Stimulated activated CD4-positive, alpha-beta T cell treated with anti-CD3 and anti-CD28 coated beads, Interleukin-1b, Interleukin-23, amount 100 ng/mL, for 1 hour (primary cell): ENCODE measurements at regions not wholly inside any gene's neighbourhood (a gene's known extent, or its start where the extent isn't known, plus 50 kb on each side); places are given as distances from the start of the nearest gene placed in this dataset.

ENCODE experiments used
- DNase-seq, 2 donors: peaks; one replicate each; pipeline ENCODE4 v3.0.0-alpha.2; 2020; ENCODE audit warnings: low read depth in 2 of 2

- DNase-seq: no peak
Observed at GRCh38 chr4:108365551-108365950, 196.8 kb upstream of the LEF1 start.

- no peak for DNase-seq
Observed at GRCh38 chr4:108361886-108362285, 193.2 kb upstream of the LEF1 start.

- no peak for DNase-seq
Observed at GRCh38 chr4:108361446-108361820, 192.7 kb upstream of the LEF1 start.

- no peak for DNase-seq
Observed at GRCh38 chr4:108360754-108361445, 192.2 kb upstream of the LEF1 start.

- DNase-seq: no peak
Observed at GRCh38 chr4:108359986-108360681, 191.4 kb upstream of the LEF1 start.

GRCh38 chr4:108359130-108359985, 190.6 kb upstream of the LEF1 start:
- DNase-seq: no peak

- DNase-seq: no peak
Observed at GRCh38 chr4:108355902-108356535, 187.3 kb upstream of the LEF1 start.

- no peak for DNase-seq
Observed at GRCh38 chr4:108355186-108355901, 186.6 kb upstream of the LEF1 start.

- DNase-seq: no peak
Observed at GRCh38 chr4:108352664-108353308, 184.1 kb upstream of the LEF1 start.

GRCh38 chr4:108351791-108352190, 183.1 kb upstream of the LEF1 start:
- no peak for DNase-seq

- no peak for DNase-seq
Observed at GRCh38 chr4:108350332-108350731, 181.6 kb upstream of the LEF1 start.

- DNase-seq: no peak
Observed at GRCh38 chr4:108346818-108347210, 178.1 kb upstream of the LEF1 start.

- no peak for DNase-seq
Observed at GRCh38 chr4:108345862-108346817, 177.4 kb upstream of the LEF1 start.

- no peak for DNase-seq
Observed at GRCh38 chr4:108342325-108342970, 173.7 kb upstream of the LEF1 start.

- DNase-seq: no peak
Observed at GRCh38 chr4:108337923-108338322, 169.2 kb upstream of the LEF1 start.

GRCh38 chr4:108336076-108336475, 167.3 kb upstream of the LEF1 start:
- DNase-seq: no peak

GRCh38 chr4:108335081-108335480, 166.3 kb upstream of the LEF1 start:
- no peak for DNase-seq

GRCh38 chr4:108334031-108334430, 165.3 kb upstream of the LEF1 start:
- no peak for DNase-seq

- DNase-seq: no peak
Observed at GRCh38 chr4:108333353-108333942, 164.7 kb upstream of the LEF1 start.
